Testis (tissue), 2 donors: ENCODE measurements at regions not wholly inside any gene's neighbourhood (a gene's known extent, or its start where the extent isn't known, plus 50 kb on each side); places are given as distances from the start of the nearest gene placed in this dataset.

Source experiments
- POLR2A ChIP-seq: fragments of 450-650 bp; IDR thresholded peaks from one replicate; pipeline ENCODE4 v1.6.1; 2017; ENCODE audit warnings: antibody characterized with exemption, mild to moderate bottlenecking, moderate library complexity
- TF ChIP-seq, protein P1 (sequence below), 3 experiments: fragments of 450-650 bp in 2 of 3; fragments of 200-600 bp in 1 of 3; sonication (generic) in 1 of 3; IDR thresholded peaks; one replicate each; pipeline ENCODE4 v1.5.1; 2016 to 2019; ENCODE audit warnings: antibody characterized with exemption in 3 of 3, mild to moderate bottlenecking in 2 of 3, moderate library complexity in 1 of 3

- TF ChIP-seq, protein P1, sequence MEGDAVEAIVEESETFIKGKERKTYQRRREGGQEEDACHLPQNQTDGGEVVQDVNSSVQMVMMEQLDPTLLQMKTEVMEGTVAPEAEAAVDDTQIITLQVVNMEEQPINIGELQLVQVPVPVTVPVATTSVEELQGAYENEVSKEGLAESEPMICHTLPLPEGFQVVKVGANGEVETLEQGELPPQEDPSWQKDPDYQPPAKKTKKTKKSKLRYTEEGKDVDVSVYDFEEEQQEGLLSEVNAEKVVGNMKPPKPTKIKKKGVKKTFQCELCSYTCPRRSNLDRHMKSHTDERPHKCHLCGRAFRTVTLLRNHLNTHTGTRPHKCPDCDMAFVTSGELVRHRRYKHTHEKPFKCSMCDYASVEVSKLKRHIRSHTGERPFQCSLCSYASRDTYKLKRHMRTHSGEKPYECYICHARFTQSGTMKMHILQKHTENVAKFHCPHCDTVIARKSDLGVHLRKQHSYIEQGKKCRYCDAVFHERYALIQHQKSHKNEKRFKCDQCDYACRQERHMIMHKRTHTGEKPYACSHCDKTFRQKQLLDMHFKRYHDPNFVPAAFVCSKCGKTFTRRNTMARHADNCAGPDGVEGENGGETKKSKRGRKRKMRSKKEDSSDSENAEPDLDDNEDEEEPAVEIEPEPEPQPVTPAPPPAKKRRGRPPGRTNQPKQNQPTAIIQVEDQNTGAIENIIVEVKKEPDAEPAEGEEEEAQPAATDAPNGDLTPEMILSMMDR (IDR thresholded peaks at IDR 0.05) = no peak
- TF ChIP-seq POLR2A = no peak
Observed at GRCh38 chr2:191496838-191497237, 181.1 kb upstream of the NABP1 start.
